Neural cell (in vitro differentiated cells): ENCODE measurements at regions not wholly inside any gene's neighbourhood (a gene's known extent, or its start where the extent isn't known, plus 50 kb on each side); places are given as distances from the start of the nearest gene placed in this dataset.
A peak's percentile ranks its signal among the peaks of the same experiment; 100 is the strongest.

ENCODE experiments used
- H2AFZ ChIP-seq: fragments of 200-600, 300-800 bp; sonication (generic), shearing (Covaris generic); 2 replicates; pipeline ENCODE4 v1.6.0; 2014; ENCODE audit warnings: low read depth, mild to moderate bottlenecking, antibody characterized with exemption, low read length, moderate library complexity
- H3F3A ChIP-seq: fragments of 200-600 bp; shearing (Covaris generic); 2 replicates; pipeline ENCODE4 v1.6.1; 2016; ENCODE audit warnings: mild to moderate bottlenecking, moderate library complexity, mixed read lengths, antibody characterized with exemption, low read length; ENCODE audit not compliant: insufficient read depth, poor library complexity, severe bottlenecking
- H3K27ac ChIP-seq: fragments of 200-600, 300-800 bp; sonication (generic), shearing (Covaris generic); 2 replicates; pipeline ENCODE4 v1.5.1; 2014; ENCODE audit warnings: mild to moderate bottlenecking, low read length, moderate library complexity
- H3K27me3 ChIP-seq: fragments of 300-800, 200-600 bp; sonication (generic), shearing (Covaris generic); 2 replicates; pipeline ENCODE4 v1.6.0; 2014; ENCODE audit warnings: mild to moderate bottlenecking, low read depth, low read length, moderate library complexity; ENCODE audit not compliant: insufficient read depth
- H3K36me3 ChIP-seq: fragments of 300-800, 200-600 bp; sonication (generic), shearing (Covaris generic); 2 replicates; pipeline ENCODE4 v1.5.1; 2014; ENCODE audit warnings: mild to moderate bottlenecking, antibody characterized with exemption, low read length, moderate library complexity; ENCODE audit not compliant: insufficient read depth
- H3K4me2 ChIP-seq: fragments of 300-800, 200-600 bp; sonication (generic), shearing (Covaris generic); 2 replicates; pipeline ENCODE4 v1.6.0; 2014; ENCODE audit warnings: mild to moderate bottlenecking, low read length
- H3K4me3 ChIP-seq: fragments of 300-800, 200-600 bp; sonication (generic), shearing (Covaris generic); 2 replicates; pipeline ENCODE4 v1.5.1; 2014; ENCODE audit warnings: mild to moderate bottlenecking, low read length, moderate library complexity
- H3K79me2 ChIP-seq: fragments of 200-600 bp; shearing (Covaris generic); replicated peaks from 2 replicates; pipeline ENCODE4 v1.6.0; 2014; ENCODE audit warnings: mild to moderate bottlenecking, low read length, moderate library complexity; ENCODE audit not compliant: insufficient read depth
- H3K9ac ChIP-seq: fragments of 300-800, 200-600 bp; sonication (generic), shearing (Covaris generic); 2 replicates; pipeline ENCODE4 v1.6.1; 2016; ENCODE audit warnings: mild to moderate bottlenecking, low read length, mixed read lengths
- H3K9me2 ChIP-seq: fragments of 200-600 bp; shearing (Covaris generic); 2 replicates; pipeline ENCODE4 v1.6.1; 2016; ENCODE audit warnings: mild to moderate bottlenecking, low read length, mixed read lengths; ENCODE audit not compliant: insufficient read depth
- H3K9me3 ChIP-seq: fragments of 200-600, 300-800 bp; sonication (generic), shearing (Covaris generic); 2 replicates; pipeline ENCODE4 v1.6.1; 2016; ENCODE audit warnings: mild to moderate bottlenecking, mixed run types, low read length, moderate library complexity, mixed read lengths
- H4K20me1 ChIP-seq: fragments of 200-600 bp; shearing (Covaris generic); 2 replicates; pipeline ENCODE4 v1.6.1; 2016; ENCODE audit warnings: mild to moderate bottlenecking, mixed run types; ENCODE audit not compliant: insufficient read depth
- CTCF ChIP-seq: fragments of 450-650 bp; IDR thresholded peaks from 2 replicates; pipeline ENCODE4 v1.5.1; 2014; ENCODE audit warnings: antibody characterized with exemption, mild to moderate bottlenecking, moderate library complexity; ENCODE audit not compliant: poor library complexity, severe bottlenecking
- EP300 ChIP-seq: fragments of 450-650 bp; conservative IDR thresholded peaks from 2 replicates; pipeline ENCODE4 v1.6.1; 2014; ENCODE audit warnings: antibody characterized with exemption, mild to moderate bottlenecking, moderate library complexity; ENCODE audit not compliant: poor library complexity, severe bottlenecking
- EZH2 ChIP-seq: fragments of 200-600, 300-800 bp; shearing (Covaris generic), sonication (generic); IDR thresholded peaks from 2 replicates; pipeline ENCODE4 v1.6.1; 2014; ENCODE audit warnings: antibody characterized with exemption, low read length, borderline replicate concordance, mild to moderate bottlenecking; ENCODE audit not compliant: insufficient read depth, poor library complexity, severe bottlenecking
- MXI1 ChIP-seq: fragments of 450-650 bp; conservative IDR thresholded peaks from 2 replicates; pipeline ENCODE4 v1.6.1; 2014; ENCODE audit warnings: antibody characterized with exemption, mild to moderate bottlenecking; ENCODE audit not compliant: poor library complexity, severe bottlenecking
- POLR2AphosphoS5 ChIP-seq: IDR thresholded peaks from 2 replicates; pipeline ENCODE4 v1.6.1; 2012
- RAD21 ChIP-seq: fragments of 450-650 bp; conservative IDR thresholded peaks from 2 replicates; pipeline ENCODE4 v1.6.1; 2014; ENCODE audit warnings: antibody characterized with exemption, mild to moderate bottlenecking, moderate library complexity
- SMC3 ChIP-seq: fragments of 450-650 bp; conservative IDR thresholded peaks from 2 replicates; pipeline ENCODE4 v1.6.1; 2014; ENCODE audit warnings: antibody characterized with exemption, mild to moderate bottlenecking, moderate library complexity; ENCODE audit not compliant: poor library complexity
- TAF1 ChIP-seq: IDR thresholded peaks from 2 replicates; pipeline ENCODE4 v1.6.1; 2012; ENCODE audit warnings: low read depth
- TF ChIP-seq, protein P1 (sequence below): IDR thresholded peaks from 2 replicates; pipeline ENCODE4 v1.6.1; 2012; ENCODE audit warnings: borderline replicate concordance

- Histone ChIP-seq H3K27me3 (no peaks in the 10 kb centered on the region), H3F3A (no peaks in the 10 kb centered on the region), H4K20me1 (no peaks in the 10 kb centered on the region), H3K36me3 (no peaks in the 10 kb centered on the region), H3K9ac (no peak overlapping the region), H3K27ac (no peak overlapping the region), H3K4me2 (no peak overlapping the region), H3K4me3 (no peak overlapping the region), H3K9me2 (no peaks in the 10 kb centered on the region), H3K9me3 (no peaks in the 10 kb centered on the region), H3K79me2 (no peaks in the 10 kb centered on the region), H2AFZ (no peak overlapping the region)
- TF ChIP-seq EP300 (peak; percentile 87), TAF1 (no peak), MXI1 (no peak), POLR2AphosphoS5 (peak; percentile 58), RAD21 (no peak)
Observed at GRCh38 chr4:125096662-125097061, 218.1 kb upstream of the FAT4 start.

DNA sequence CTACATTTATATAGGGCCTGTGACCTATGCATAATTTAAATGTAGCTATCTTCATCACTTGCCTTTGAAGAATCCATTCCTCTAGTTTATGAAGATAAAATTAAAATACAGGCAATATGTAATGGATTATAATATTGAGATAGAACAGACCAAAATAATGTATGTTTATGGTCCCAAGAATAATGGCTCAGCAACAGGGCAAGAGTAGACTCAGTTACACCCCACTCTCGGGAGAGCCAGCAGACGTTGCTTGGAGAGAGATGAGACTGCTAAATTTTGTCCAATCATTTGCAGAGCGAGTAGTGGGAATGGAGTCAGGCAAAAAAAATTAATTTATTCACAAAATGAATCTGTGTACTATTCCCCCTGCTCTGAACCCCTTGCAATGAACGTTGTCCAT, 223.2 kb upstream of the FAT4 start:
- H3K4me3 ChIP-seq: no peak overlapping the region
- H3K36me3 ChIP-seq: no peaks in the 10 kb centered on the region
- no peaks in the 10 kb centered on the region for H4K20me1 ChIP-seq
- no peak overlapping the region for H2AFZ ChIP-seq
- no peaks in the 10 kb centered on the region for H3K79me2 ChIP-seq
- TF ChIP-seq TAF1 (no peak), MXI1 (no peak), CTCF (no peak), RAD21 (no peak), POLR2AphosphoS5 (no peak), EP300 (no peak), EZH2 (no peak)
- TF ChIP-seq, protein P1, sequence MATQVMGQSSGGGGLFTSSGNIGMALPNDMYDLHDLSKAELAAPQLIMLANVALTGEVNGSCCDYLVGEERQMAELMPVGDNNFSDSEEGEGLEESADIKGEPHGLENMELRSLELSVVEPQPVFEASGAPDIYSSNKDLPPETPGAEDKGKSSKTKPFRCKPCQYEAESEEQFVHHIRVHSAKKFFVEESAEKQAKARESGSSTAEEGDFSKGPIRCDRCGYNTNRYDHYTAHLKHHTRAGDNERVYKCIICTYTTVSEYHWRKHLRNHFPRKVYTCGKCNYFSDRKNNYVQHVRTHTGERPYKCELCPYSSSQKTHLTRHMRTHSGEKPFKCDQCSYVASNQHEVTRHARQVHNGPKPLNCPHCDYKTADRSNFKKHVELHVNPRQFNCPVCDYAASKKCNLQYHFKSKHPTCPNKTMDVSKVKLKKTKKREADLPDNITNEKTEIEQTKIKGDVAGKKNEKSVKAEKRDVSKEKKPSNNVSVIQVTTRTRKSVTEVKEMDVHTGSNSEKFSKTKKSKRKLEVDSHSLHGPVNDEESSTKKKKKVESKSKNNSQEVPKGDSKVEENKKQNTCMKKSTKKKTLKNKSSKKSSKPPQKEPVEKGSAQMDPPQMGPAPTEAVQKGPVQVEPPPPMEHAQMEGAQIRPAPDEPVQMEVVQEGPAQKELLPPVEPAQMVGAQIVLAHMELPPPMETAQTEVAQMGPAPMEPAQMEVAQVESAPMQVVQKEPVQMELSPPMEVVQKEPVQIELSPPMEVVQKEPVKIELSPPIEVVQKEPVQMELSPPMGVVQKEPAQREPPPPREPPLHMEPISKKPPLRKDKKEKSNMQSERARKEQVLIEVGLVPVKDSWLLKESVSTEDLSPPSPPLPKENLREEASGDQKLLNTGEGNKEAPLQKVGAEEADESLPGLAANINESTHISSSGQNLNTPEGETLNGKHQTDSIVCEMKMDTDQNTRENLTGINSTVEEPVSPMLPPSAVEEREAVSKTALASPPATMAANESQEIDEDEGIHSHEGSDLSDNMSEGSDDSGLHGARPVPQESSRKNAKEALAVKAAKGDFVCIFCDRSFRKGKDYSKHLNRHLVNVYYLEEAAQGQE: no peak
- no peak overlapping the region for H3K9ac ChIP-seq
- no peaks in the 10 kb centered on the region for H3K9me3 ChIP-seq
- H3K27me3 ChIP-seq: no peaks in the 10 kb centered on the region
- H3K4me2 ChIP-seq: no peak overlapping the region
- no peaks in the 10 kb centered on the region for H3K9me2 ChIP-seq
- no peaks in the 10 kb centered on the region for H3F3A ChIP-seq
- no peak overlapping the region for H3K27ac ChIP-seq

GRCh38 chr4:125091101-125091500, 223.7 kb upstream of the FAT4 start:
- no peaks in the 10 kb centered on the region for H3K9me2 ChIP-seq
- H3F3A ChIP-seq: no peaks in the 10 kb centered on the region
- no peak overlapping the region for H3K9ac ChIP-seq
- no peaks in the 10 kb centered on the region for H4K20me1 ChIP-seq
- no peak overlapping the region for H3K27ac ChIP-seq
- no peak overlapping the region for H3K4me3 ChIP-seq
- H3K36me3 ChIP-seq: no peaks in the 10 kb centered on the region
- no peak overlapping the region for H2AFZ ChIP-seq
- H3K79me2 ChIP-seq: no peaks in the 10 kb centered on the region
- H3K27me3 ChIP-seq: no peaks in the 10 kb centered on the region
- H3K4me2 ChIP-seq: no peak overlapping the region
- no peaks in the 10 kb centered on the region for H3K9me3 ChIP-seq
- TF ChIP-seq SMC3: no peak
- TF ChIP-seq POLR2AphosphoS5: no peak
- TF ChIP-seq EZH2: no peak
- TF ChIP-seq RAD21: no peak
- TF ChIP-seq, protein P1: no peak
- no peak for TF ChIP-seq CTCF
- TF ChIP-seq MXI1: no peak
- no peak for TF ChIP-seq EP300
- TF ChIP-seq TAF1: no peak
